ENCODE measurements at regions not wholly inside any gene's neighbourhood (a gene's known extent, or its start where the extent isn't known, plus 50 kb on each side); places are given as distances from the start of the nearest gene placed in this dataset.

DNA sequence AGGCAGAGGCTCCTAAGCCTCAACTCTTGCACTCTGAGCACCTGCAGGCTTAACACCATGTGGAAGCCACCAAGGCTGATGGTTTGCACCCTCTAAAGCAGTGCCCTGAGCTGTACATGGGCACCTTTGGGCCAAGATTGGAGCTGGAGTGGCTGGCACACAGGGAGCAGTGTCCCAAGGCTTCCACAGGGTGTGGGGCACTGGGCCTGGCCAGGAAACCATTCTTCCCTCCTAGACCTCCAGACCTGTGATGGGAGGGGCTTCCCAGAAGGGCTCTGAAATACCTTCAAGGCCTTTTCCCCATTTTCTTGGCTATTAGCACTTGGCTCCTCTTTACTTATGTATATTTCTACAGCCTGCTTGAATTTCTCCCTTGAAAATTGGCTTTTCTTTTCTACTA, 67.9 kb upstream of the PPM1J start:
- no peak for DNase-seq

GRCh38 chr1:112779665-112780526, 64.8 kb upstream of the PPM1J start:
- DNase-seq, result no peak

- DNase-seq, result no peak
Measured at GRCh38 chr1:112778137-112778536, 63.0 kb upstream of the PPM1J start.

DNA sequence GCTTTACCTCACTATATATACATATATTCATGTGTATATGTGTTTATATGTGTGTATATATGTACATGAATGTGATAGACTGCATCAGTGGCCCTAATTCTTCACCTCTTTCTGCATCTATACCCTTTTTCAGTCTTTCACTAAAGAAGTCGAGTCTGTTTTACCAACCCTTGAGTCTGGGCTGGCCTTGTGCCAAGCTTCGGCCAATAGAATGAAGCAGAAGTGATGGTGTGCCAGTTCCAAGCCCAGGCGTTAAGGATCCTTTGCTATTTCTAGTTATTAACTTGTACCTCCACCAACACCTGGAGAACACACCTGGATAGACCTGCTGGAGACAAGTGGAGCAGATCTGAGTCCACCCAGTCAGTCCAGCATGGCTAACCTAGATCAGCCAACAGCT, 61.6 kb upstream of the PPM1J start:
- no peak for DNase-seq

GRCh38 chr1:112772781-112773180, 57.6 kb upstream of the PPM1J start:
- DNase-seq, result no peak

DNA sequence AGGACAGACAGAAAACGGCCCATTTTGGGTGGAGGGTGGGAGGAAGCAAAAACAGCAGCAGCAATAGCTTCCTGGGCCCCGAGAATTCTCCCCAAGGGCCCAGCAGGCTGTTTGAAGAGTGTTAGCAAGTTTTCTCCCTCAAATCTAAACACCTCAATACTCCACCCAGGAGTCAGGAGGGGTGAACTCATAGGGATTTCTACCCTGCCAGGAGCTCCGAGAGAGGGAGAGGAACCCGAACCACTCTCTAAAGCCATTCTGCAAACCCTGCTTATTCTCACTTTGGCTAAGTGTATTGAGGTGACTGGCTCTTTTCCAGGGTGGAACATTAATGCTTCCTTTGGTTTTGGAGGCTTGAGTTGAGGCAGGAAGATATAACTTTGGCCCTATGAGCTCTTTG, 55.6 kb upstream of the PPM1J start:
- DNase-seq, result no peak

DNA sequence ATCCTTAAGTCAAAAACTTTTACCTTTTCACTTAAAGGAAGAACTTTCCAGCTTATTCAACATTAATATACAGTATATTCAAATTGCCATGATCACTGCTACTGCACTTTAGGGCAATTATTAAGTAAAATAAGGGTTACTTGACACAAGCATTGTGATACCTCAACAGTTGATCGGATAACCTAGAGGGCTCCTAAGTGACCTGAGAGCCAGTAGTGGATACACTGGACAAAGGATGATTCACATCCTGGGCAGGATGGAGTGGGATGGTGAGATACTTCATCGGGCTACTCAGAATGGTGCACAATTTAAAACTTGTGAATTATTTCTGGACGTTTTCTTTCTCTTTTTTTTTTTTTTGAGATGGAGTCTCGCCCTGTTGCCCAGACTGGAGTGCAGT, 54.5 kb upstream of the PPM1J start:
- no peak for DNase-seq

GRCh38 chr1:112767646-112768045, 52.5 kb upstream of the PPM1J start:
- DNase-seq, result no peak
